Loucy (cell line): ENCODE measurements at regions not wholly inside any gene's neighbourhood (a gene's known extent, or its start where the extent isn't known, plus 50 kb on each side); places are given as distances from the start of the nearest gene placed in this dataset.

ENCODE experiments used
- H2AFZ ChIP-seq: fragments of 200-600 bp; sonication (generic); 2 replicates; pipeline ENCODE4 v1.6.0; 2016; ENCODE audit warnings: antibody characterized with exemption, mild to moderate bottlenecking, low read length, moderate library complexity
- H3F3A ChIP-seq: fragments of 200-600 bp; 2 replicates; pipeline ENCODE4 v1.6.0; 2016; ENCODE audit warnings: antibody characterized with exemption, low read depth, mild to moderate bottlenecking
- H3K27me3 ChIP-seq: fragments of 200-600 bp; sonication (generic); 2 replicates; pipeline ENCODE4 v1.6.1; 2014; ENCODE audit warnings: low read length, mild to moderate bottlenecking; ENCODE audit not compliant: insufficient read depth, poor library complexity, severe bottlenecking
- H3K36me3 ChIP-seq: fragments of 200-600 bp; sonication (generic); 2 replicates; pipeline ENCODE4 v1.6.1; 2016; ENCODE audit warnings: low read length; ENCODE audit not compliant: insufficient read depth
- H3K4me1 ChIP-seq: fragments of 200-600 bp; sonication (generic); 2 replicates; pipeline ENCODE4 v1.5.1; 2014; ENCODE audit warnings: low read length, mild to moderate bottlenecking; ENCODE audit not compliant: insufficient read depth, poor library complexity, severe bottlenecking
- H3K4me2 ChIP-seq: fragments of 200-600 bp; sonication (generic); 2 replicates; pipeline ENCODE4 v1.6.0; 2014; ENCODE audit warnings: antibody characterized with exemption, low read length, low read depth, mild to moderate bottlenecking; ENCODE audit not compliant: poor library complexity, severe bottlenecking
- H3K4me3 ChIP-seq: fragments of 200-600 bp; sonication (generic); 2 replicates; pipeline ENCODE4 v1.5.1; 2014; ENCODE audit warnings: low read length, mild to moderate bottlenecking, mixed read lengths; ENCODE audit not compliant: poor library complexity, severe bottlenecking
- H3K79me2 ChIP-seq: fragments of 200-600 bp; sonication (generic); 2 replicates; pipeline ENCODE4 v1.6.1; 2014; ENCODE audit warnings: low read length; ENCODE audit not compliant: insufficient read depth
- H3K9ac ChIP-seq: fragments of 200-600 bp; sonication (generic); 2 replicates; pipeline ENCODE4 v1.6.0; 2014; ENCODE audit warnings: mild to moderate bottlenecking, low read depth, low read length, moderate library complexity; ENCODE audit not compliant: poor library complexity, severe bottlenecking
- H3K9me2 ChIP-seq: fragments of 200-600 bp; sonication (generic); replicated peaks from 2 replicates; pipeline ENCODE4 v1.6.1; 2016; ENCODE audit warnings: low read depth, low read length, mixed read lengths
- H3K9me3 ChIP-seq: fragments of 200-600 bp; sonication (generic); 2 replicates; pipeline ENCODE4 v1.6.1; 2014; ENCODE audit warnings: mild to moderate bottlenecking, antibody characterized with exemption, low read length, low read depth; ENCODE audit not compliant: insufficient read depth
- H4K20me1 ChIP-seq: fragments of 200-600 bp; sonication (generic); 2 replicates; pipeline ENCODE4 v1.6.0; 2014; ENCODE audit warnings: antibody characterized with exemption, low read length, mild to moderate bottlenecking; ENCODE audit not compliant: insufficient read depth, poor library complexity, severe bottlenecking
- EZH2phosphoT487 ChIP-seq: fragments of 200-600 bp; IDR thresholded peaks from 2 replicates; pipeline ENCODE4 v1.6.1; 2018; ENCODE audit warnings: antibody characterized with exemption, mild to moderate bottlenecking, moderate library complexity, borderline replicate concordance
- TF ChIP-seq, protein P1 (sequence below): fragments of 200-600 bp; sonication (generic); conservative IDR thresholded peaks from 2 replicates; pipeline ENCODE4 v1.5.1; 2014; ENCODE audit warnings: mild to moderate bottlenecking, antibody characterized with exemption, low read length

DNA sequence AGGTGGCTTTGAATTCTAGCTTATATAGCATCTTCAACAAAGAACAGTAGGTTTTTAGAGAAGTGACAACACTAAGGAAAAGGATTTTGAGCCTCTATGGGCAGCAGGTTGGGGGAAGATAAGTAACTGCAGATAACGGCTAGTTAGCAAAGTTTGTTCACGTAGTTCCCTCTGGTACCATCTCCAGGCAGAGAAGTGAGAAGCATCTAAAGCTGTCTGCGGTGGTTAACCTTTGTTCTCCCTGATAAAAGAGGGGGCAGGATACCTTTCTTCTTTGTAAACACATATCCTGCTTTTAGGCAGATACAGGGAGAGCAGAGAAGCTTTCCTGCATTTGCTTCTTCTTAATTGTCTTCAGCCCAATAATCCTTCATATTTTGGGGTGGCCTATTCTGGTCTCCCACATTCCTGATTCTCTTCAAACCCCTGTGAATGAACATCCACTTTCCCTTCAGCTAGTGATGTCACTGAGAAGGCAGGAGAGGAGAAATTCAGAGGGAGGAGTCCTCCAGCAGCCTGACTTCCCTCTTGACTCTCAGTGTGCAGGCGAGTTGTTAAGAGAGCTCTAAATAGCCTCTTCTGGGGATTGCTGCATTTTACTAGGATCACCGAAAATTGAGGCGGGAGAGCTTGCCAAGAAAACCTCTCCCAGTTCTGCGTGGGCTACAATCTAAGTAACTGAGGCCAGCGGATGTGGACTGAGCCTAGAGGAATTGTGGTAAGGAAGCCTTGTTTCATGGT is 393.7 kb upstream of the C2CD4B start:
- Histone ChIP-seq H3K9me3 (no peaks in the 10 kb centered on the region), H3K4me1 (no peaks in the 10 kb centered on the region), H3K4me3 (no peak overlapping the region), H4K20me1 (no peaks in the 10 kb centered on the region), H3F3A (no peaks in the 10 kb centered on the region), H3K9ac (no peak overlapping the region), H3K27me3 (no peaks in the 10 kb centered on the region), H3K4me2 (no peak overlapping the region), H3K9me2 (no peaks in the 10 kb centered on the region), H3K36me3 (no peaks in the 10 kb centered on the region), H3K79me2 (no peaks in the 10 kb centered on the region), H2AFZ (no peak overlapping the region)
- TF ChIP-seq, protein P1, sequence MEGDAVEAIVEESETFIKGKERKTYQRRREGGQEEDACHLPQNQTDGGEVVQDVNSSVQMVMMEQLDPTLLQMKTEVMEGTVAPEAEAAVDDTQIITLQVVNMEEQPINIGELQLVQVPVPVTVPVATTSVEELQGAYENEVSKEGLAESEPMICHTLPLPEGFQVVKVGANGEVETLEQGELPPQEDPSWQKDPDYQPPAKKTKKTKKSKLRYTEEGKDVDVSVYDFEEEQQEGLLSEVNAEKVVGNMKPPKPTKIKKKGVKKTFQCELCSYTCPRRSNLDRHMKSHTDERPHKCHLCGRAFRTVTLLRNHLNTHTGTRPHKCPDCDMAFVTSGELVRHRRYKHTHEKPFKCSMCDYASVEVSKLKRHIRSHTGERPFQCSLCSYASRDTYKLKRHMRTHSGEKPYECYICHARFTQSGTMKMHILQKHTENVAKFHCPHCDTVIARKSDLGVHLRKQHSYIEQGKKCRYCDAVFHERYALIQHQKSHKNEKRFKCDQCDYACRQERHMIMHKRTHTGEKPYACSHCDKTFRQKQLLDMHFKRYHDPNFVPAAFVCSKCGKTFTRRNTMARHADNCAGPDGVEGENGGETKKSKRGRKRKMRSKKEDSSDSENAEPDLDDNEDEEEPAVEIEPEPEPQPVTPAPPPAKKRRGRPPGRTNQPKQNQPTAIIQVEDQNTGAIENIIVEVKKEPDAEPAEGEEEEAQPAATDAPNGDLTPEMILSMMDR = no peak
- no peak for TF ChIP-seq EZH2phosphoT487

DNA sequence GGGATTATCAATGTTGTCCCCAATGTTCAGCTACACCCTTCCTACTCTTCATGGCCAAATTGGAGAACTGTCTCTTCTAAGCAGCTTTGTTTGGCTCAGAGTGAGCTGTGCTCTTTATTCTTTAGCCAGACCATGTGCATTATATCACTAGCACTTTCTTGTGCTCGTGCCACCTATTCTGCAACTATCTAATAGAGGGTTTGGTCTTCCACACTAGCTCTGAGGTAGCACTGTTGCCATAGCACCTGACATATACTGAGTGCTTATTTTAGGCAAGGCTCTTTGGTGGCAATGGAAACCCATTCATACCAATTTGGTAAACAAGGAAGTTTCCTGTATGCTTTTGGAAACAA is 394.3 kb upstream of the C2CD4B start:
- H3K79me2 ChIP-seq = no peaks in the 10 kb centered on the region
- no peaks in the 10 kb centered on the region for H3K4me1 ChIP-seq
- no peaks in the 10 kb centered on the region for H3K27me3 ChIP-seq
- no peaks in the 10 kb centered on the region for H3K36me3 ChIP-seq
- H3K4me2 ChIP-seq = no peak overlapping the region
- no peak for TF ChIP-seq EZH2phosphoT487
- TF ChIP-seq, protein P1 = no peak
- no peak overlapping the region for H2AFZ ChIP-seq
- H3K9me3 ChIP-seq = no peaks in the 10 kb centered on the region
- no peaks in the 10 kb centered on the region for H4K20me1 ChIP-seq
- no peak overlapping the region for H3K9ac ChIP-seq
- H3K4me3 ChIP-seq = no peak overlapping the region
- no peaks in the 10 kb centered on the region for H3K9me2 ChIP-seq
- H3F3A ChIP-seq = no peaks in the 10 kb centered on the region

GRCh38 chr15:62561059-62561519 is 396.0 kb upstream of the C2CD4B start:
- H3K4me3 ChIP-seq = no peak overlapping the region
- H3K9me3 ChIP-seq = no peaks in the 10 kb centered on the region
- no peak overlapping the region for H2AFZ ChIP-seq
- no peaks in the 10 kb centered on the region for H3K27me3 ChIP-seq
- no peaks in the 10 kb centered on the region for H3K36me3 ChIP-seq
- no peaks in the 10 kb centered on the region for H4K20me1 ChIP-seq
- H3K4me2 ChIP-seq = no peak overlapping the region
- no peaks in the 10 kb centered on the region for H3F3A ChIP-seq
- no peak for TF ChIP-seq EZH2phosphoT487
- TF ChIP-seq, protein P1 = no peak
- H3K4me1 ChIP-seq = no peaks in the 10 kb centered on the region
- H3K9ac ChIP-seq = no peak overlapping the region
- H3K9me2 ChIP-seq = no peaks in the 10 kb centered on the region
- no peaks in the 10 kb centered on the region for H3K79me2 ChIP-seq
